ENCODE measurements at regions not wholly inside any gene's neighbourhood (a gene's known extent, or its start where the extent isn't known, plus 50 kb on each side); places are given as distances from the start of the nearest gene placed in this dataset.
"Not testable (repeated sequence)": the region's sequence is repeated elsewhere in the genome, so short reads cannot be mapped to it uniquely, and the experiment has no call there.

GRCh38 chr10:34058845-34059614 lies 724.6 kb upstream of the NRP1 start:
- DNase-seq = no peak

GRCh38 chr10:34055410-34055985 lies 721.0 kb upstream of the NRP1 start:
- DNase-seq = not testable (repeated sequence)

GRCh38 chr10:34049887-34050286 lies 715.4 kb upstream of the NRP1 start:
- no peak for DNase-seq

GRCh38 chr10:34049469-34049868 lies 715.0 kb upstream of the NRP1 start:
- DNase-seq = no peak

GRCh38 chr10:34047389-34047788 lies 712.9 kb upstream of the NRP1 start:
- DNase-seq = no peak

GRCh38 chr10:34046506-34047034 lies 712.1 kb upstream of the NRP1 start:
- DNase-seq = no peak

- no peak for DNase-seq
These were observed 711.2 kb upstream of the NRP1 start for GRCh38 chr10:34045571-34046190.

GRCh38 chr10:34041871-34042270 lies 707.4 kb upstream of the NRP1 start:
- no peak for DNase-seq

- DNase-seq = no peak
These were observed 703.0 kb upstream of the NRP1 start for GRCh38 chr10:34037499-34037898.

- not testable (repeated sequence) for DNase-seq
These were observed 700.8 kb upstream of the NRP1 start for GRCh38 chr10:34035241-34035790.

- no peak for DNase-seq
These were observed 698.6 kb upstream of the NRP1 start for GRCh38 chr10:34033078-34033477.

GRCh38 chr10:34032564-34032963 lies 698.1 kb upstream of the NRP1 start:
- DNase-seq = no peak

- DNase-seq = no peak
These were observed 696.9 kb upstream of the NRP1 start for GRCh38 chr10:34031400-34031799.

GRCh38 chr10:34029455-34029854 lies 695.0 kb upstream of the NRP1 start:
- DNase-seq = no peak

- DNase-seq = no peak
These were observed 694.5 kb upstream of the NRP1 start for GRCh38 chr10:34028936-34029335.

GRCh38 chr10:34024693-34025425 lies 690.4 kb upstream of the NRP1 start:
- DNase-seq = no peak

GRCh38 chr10:34024282-34024681 lies 689.8 kb upstream of the NRP1 start:
- DNase-seq = no peak

GRCh38 chr10:34022195-34022594 lies 687.7 kb upstream of the NRP1 start:
- no peak for DNase-seq

GRCh38 chr10:34018784-34019183 lies 684.3 kb upstream of the NRP1 start:
- no peak for DNase-seq

- DNase-seq = no peak
These were observed 683.7 kb upstream of the NRP1 start for GRCh38 chr10:34018129-34018528.

GRCh38 chr10:34017281-34017680 lies 682.8 kb upstream of the NRP1 start:
- no peak for DNase-seq

- no peak for DNase-seq
These were observed 682.1 kb upstream of the NRP1 start for GRCh38 chr10:34016576-34016975.

GRCh38 chr10:34015700-34016099 lies 681.2 kb upstream of the NRP1 start:
- no peak for DNase-seq
